NOMO-1 treated with DMSO at 0.1 percent for 48 hours (cell line): ENCODE measurements at regions not wholly inside any gene's neighbourhood (a gene's known extent, or its start where the extent isn't known, plus 50 kb on each side); places are given as distances from the start of the nearest gene placed in this dataset.
"Not testable (repeated sequence)": the region's sequence is repeated elsewhere in the genome, so short reads cannot be mapped to it uniquely, and the experiment has no call there.

Experiments
- DNase-seq: peaks from one replicate; lab custom pipeline; 2025; ENCODE audit not compliant: unreplicated experiment; lab: John Stamatoyannopoulos, UW

DNA sequence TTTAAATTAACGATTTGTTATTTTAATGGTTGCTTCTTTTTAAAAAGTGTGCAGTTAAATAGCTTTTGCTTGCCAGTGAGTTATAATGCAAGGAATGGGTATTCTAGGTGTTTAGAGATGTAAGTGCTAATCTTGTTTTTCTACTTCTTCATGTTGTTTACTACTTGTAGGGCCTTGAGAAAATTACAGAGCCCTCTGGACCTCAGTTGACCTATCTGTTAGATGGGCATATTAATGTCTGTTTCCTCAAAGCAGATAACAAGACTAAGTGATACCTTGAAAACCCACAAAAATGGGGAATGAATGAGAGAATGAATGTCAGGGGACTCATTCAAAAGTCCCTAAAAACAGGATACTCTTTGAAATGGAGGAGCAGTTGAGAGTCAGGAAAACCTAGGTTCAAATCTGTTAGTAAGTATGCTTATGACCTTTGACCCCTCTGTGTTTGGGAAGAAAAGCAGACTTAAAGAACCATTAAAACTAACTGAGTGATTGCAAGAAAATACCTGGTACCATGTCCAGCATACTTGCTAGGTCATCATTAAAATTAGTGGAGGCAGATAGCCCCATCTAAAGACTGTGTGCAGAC lies 419.5 kb downstream of the EDEM1 start:
- no peak for DNase-seq

DNA sequence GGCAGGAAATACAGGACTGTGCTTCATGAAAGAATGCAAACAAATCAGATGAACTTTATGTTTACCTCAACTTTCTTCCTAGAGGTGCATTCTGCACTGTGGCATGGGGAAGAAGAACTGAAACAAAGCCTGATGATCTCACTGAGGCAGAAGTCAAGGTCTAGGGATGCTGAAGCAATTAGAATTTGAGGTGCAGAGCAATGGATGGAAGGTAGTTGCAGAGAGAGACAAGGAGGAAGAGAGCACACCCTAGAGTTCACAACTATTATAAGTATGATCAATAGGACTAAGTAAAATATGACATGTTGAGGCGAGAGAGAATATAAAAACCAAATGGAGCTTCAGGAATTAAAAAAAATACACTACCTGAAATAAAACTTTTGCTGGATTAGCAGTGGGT lies 420.1 kb downstream of the EDEM1 start:
- DNase-seq: peak; percentile 59

DNA sequence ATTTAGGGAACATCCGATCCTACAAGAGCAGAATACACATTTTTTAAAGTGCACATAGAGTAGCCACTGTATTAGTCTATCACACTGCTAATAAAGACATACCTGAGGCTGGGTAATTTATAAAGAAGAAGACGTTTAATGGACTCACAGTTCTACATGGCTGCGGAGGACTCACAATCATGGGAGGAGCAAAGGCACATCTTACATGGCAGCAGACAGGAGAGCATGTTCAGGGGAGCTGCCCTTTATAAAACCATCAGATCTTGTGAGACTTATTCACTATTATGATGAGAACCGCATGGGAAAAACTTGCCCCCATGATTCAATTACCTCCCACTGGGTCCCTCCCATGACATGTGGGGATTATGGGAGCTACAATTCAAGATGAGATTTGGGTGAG lies 421.5 kb downstream of the EDEM1 start:
- not testable (repeated sequence) for DNase-seq

GRCh38 chr3:5613599-5613998 lies 426.1 kb downstream of the EDEM1 start:
- DNase-seq: no peak

- DNase-seq: peak; percentile 68
Observed at GRCh38 chr3:5616873-5617272, 429.4 kb downstream of the EDEM1 start.

GRCh38 chr3:5618170-5618569 lies 430.7 kb downstream of the EDEM1 start:
- DNase-seq: no peak

DNA sequence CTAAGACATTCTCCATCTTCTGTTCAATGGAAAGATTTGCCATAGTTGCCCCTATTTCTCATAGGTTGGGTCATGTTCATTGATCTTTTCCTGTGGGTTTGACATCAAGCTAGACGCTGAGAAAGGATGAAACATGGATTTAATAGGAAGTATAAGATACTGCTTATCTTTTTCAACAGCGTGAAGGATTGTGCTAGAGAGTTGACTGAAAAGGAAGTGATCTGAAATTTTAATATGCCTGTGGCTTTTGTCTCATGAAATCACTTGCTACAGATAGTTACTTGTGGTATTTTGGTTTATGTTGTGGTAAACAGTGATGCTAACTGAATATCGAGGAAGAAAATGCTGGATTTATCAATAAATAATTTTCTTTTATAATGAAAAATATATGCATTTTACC lies 442.9 kb downstream of the EDEM1 start:
- DNase-seq: peak; percentile 69

DNA sequence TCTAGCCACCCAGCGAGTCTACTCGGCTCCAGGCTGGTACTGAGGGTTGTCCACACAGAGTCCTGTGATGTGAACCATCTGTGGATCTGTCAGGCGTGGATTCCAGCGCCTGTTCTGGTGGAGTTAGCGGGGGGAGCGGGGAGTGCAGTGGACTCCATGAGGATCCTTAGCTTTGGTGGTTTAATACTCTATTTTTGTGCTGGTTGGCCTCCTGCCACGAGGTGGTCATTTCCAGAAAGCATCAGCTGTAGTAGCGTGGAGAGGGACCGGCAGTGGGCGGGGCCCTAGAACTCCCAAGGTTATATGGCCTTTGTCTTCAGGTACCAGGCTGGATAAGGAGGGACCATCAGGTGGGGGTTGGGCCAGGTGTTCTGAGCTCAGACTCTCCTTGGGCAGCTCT lies 446.5 kb downstream of the EDEM1 start:
- DNase-seq: no peak

DNA sequence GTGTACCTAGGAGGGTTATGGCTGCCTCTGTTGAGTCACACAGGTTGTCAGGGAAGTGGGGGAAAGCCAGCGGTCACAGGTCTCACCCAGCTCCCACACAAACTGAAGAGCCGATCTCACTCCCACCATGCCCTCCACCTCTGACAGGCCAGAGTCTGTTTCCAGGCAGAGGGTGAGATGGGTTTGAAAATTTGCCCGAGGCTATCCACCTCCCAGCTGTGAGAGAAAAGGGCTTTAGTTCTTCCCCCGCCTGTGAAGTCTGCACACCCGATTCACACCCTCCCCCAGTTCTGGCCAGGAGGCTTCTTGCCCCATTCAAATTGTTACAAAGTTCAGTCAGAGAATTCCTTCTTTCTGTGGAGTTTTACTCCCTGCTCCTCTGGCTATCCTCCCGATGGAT lies 446.9 kb downstream of the EDEM1 start:
- no peak for DNase-seq

GRCh38 chr3:5635746-5636145 lies 448.2 kb downstream of the EDEM1 start:
- no peak for DNase-seq

DNA sequence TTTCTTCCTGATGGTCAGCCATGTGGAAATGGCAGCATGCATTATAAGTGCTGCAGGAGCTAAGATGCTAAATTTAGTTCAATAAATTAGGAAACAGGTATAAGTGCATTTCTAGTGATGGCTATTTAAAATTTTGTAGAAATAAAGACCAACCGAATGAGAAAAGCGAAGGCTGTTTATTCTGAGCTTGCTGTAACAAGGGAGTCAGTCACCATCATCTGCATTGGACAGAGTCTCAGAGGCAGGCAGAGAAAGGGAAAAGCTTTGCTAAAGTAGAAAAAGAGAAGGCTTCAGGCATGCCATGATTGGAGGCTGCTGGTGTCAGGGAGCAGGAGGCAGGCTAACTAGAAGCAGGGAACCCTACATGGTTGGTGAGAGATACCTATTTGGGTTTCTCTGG lies 451.0 kb downstream of the EDEM1 start:
- DNase-seq: no peak

- peak; percentile 54 for DNase-seq
Observed at GRCh38 chr3:5644773-5645670, 457.5 kb downstream of the EDEM1 start.

- no peak for DNase-seq
Observed at GRCh38 chr3:5645692-5646410, 458.3 kb downstream of the EDEM1 start.

- DNase-seq: no peak
Observed at GRCh38 chr3:5650303-5650702, 462.8 kb downstream of the EDEM1 start.

- DNase-seq: no peak
Observed at GRCh38 chr3:5651351-5651750, 463.8 kb downstream of the EDEM1 start.

DNA sequence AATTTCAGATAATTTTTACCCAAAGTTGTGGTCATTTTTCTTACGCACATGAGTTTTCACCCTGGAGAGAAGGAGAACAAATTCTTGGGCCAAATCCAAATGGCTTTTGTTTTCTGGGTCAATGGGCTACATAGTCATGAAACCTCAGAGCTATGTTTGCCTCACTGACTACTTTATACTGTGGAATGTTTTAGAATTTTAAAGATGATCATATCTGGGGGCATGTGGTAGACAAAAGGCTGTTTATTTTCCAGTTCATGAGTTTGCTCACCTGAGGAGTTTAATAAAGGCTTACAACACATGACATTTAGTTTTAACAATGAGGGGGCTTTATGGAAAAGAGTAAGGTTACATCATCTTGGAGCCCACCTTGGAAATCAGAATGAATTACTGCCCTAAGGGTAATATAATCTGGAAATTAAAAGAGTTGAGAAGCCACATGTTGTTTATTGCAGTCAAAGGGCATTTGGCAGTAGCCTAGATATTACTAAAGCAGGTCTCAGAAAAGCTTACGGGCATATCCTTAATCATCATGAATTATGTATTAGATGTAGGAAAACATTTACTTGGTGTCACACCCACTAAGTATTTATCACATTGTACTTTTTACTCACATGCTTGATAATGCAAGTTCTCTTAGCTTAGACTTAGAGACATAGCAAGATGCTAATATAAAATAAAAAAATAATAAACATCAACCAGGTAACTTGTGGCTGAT lies 466.1 kb downstream of the EDEM1 start:
- DNase-seq: no peak

DNA sequence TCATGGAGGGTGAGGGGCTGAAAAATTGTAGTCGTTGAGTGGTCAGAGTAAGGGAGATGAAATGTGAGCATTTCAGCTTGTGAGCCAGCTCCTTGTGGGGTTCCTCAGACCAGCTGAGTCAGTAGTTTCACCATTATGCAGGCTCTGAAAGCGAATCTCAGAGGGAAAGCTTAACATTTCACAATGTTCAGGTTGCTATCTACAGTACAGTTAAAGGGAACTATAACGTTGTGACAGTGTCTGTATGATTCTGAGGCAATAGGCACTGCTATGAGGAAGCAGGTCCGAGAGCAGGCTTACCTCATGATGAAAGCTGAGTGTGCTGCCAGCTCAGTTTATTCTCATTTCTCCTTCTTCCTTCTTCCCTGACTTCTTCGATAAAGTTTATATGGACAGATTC lies 469.6 kb downstream of the EDEM1 start:
- DNase-seq: peak; percentile 97

GRCh38 chr3:5663601-5664000 lies 476.1 kb downstream of the EDEM1 start:
- no peak for DNase-seq

- DNase-seq: no peak
Observed at GRCh38 chr3:5666455-5666854, 478.9 kb downstream of the EDEM1 start.

DNA sequence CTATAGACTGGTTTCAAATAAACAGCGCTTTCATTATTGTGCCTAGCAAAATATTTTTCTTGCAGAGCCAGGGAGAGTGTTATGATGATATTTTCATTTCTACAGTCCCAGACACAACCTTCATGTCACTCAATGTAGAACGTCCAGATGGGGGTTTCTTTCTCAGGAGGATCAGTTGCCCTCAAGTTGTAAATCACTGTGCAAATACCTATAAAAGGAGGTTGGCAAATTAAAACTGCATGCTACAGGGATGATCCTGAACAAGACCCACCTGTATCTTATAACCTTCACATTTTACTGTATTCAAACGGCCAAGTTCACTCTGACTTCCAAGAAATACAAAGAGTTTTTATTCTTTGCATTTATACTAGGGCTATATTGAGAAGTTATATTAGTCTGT lies 486.0 kb downstream of the EDEM1 start:
- no peak for DNase-seq

GRCh38 chr3:5675319-5675718 lies 487.8 kb downstream of the EDEM1 start:
- no peak for DNase-seq
